Liver (tissue), 8 donors: ENCODE measurements at regions not wholly inside any gene's neighbourhood (a gene's known extent, or its start where the extent isn't known, plus 50 kb on each side); places are given as distances from the start of the nearest gene placed in this dataset.
A peak's percentile ranks its signal among the peaks of the same experiment; 100 is the strongest.

Experiments used
- DNase-seq: peaks from one replicate; pipeline ENCODE4 v3.0.0-alpha.2; 2017; ENCODE audit warnings: low spot score
- H3K27ac ChIP-seq, 2 donors: one replicate each; pipeline ENCODE4 v1.7.0; 2013; ENCODE audit warnings: inconsistent platforms in 2 of 2, low read length in 2 of 2, control low read depth in 1 of 2, low read depth in 1 of 2, mild to moderate bottlenecking in 1 of 2
- H3K27me3 ChIP-seq, 4 donors: one replicate each; pipeline versions ENCODE4 v1.6.1 to v1.7.0; 2013; ENCODE audit warnings: low read length in 3 of 4, inconsistent platforms in 1 of 4, mild to moderate bottlenecking in 1 of 4, moderate library complexity in 1 of 4; ENCODE audit not compliant: control insufficient read depth in 4 of 4, insufficient read depth in 4 of 4
- H3K36me3 ChIP-seq, 4 donors: one replicate each; pipeline versions ENCODE4 v1.6.1 to v1.7.0; 2013; ENCODE audit warnings: low read length in 3 of 4, mild to moderate bottlenecking in 3 of 4, low read depth in 1 of 4, moderate library complexity in 1 of 4; ENCODE audit not compliant: control insufficient read depth in 4 of 4, insufficient read depth in 3 of 4
- H3K4me1 ChIP-seq, 4 donors: one replicate each; pipeline versions ENCODE4 v1.6.1 to v1.7.0; 2013; ENCODE audit warnings: low read length in 3 of 4, mild to moderate bottlenecking in 3 of 4, moderate library complexity in 1 of 4; ENCODE audit not compliant: control insufficient read depth in 4 of 4, insufficient read depth in 4 of 4
- H3K4me3 ChIP-seq, 3 donors: one replicate each; pipeline versions ENCODE4 v1.6.1 to v1.7.0; 2013; ENCODE audit warnings: low read length in 3 of 3, control low read depth in 1 of 3, low read depth in 1 of 3, mild to moderate bottlenecking in 1 of 3
- H3K9ac ChIP-seq, 2 donors: one replicate each; pipeline ENCODE4 v1.7.0; 2013; ENCODE audit warnings: low read length in 2 of 2, mild to moderate bottlenecking in 2 of 2, moderate library complexity in 2 of 2, control low read depth in 1 of 2, low read depth in 1 of 2
- H3K9me3 ChIP-seq, 4 donors: one replicate each; pipeline versions ENCODE4 v1.6.1 to v1.7.0; 2013; ENCODE audit warnings: low read length in 3 of 4; ENCODE audit not compliant: control insufficient read depth in 4 of 4
- EGR1 ChIP-seq, 2 donors: IDR thresholded peaks; 2 replicates each; pipeline ENCODE4 v1.6.1; 2016 to 2018; ENCODE audit warnings: antibody characterized with exemption in 2 of 2, low read depth in 2 of 2
- FOXA1 ChIP-seq: IDR thresholded peaks from 2 replicates; pipeline ENCODE4 v1.6.1; 2016; ENCODE audit warnings: antibody characterized with exemption
- HNF4A ChIP-seq, 2 donors: conservative IDR thresholded peaks; 2 replicates each; pipeline ENCODE4 v1.6.1; 2016; ENCODE audit warnings: antibody characterized with exemption in 2 of 2, mild to moderate bottlenecking in 2 of 2
- HNF4G ChIP-seq: IDR thresholded peaks from 2 replicates; pipeline ENCODE4 v1.6.1; 2016; ENCODE audit warnings: antibody characterized with exemption
- JUND ChIP-seq, 2 donors: IDR thresholded peaks; 2 replicates each; pipeline ENCODE4 v1.6.1; 2016; ENCODE audit warnings: antibody characterized with exemption in 2 of 2
- NR2F2 ChIP-seq: IDR thresholded peaks from 2 replicates; pipeline ENCODE4 v1.6.1; 2016; ENCODE audit warnings: antibody characterized with exemption
- RAD21 ChIP-seq, 2 donors: IDR thresholded peaks; 2 replicates each; pipeline ENCODE4 v1.6.1; 2016; ENCODE audit warnings: antibody characterized with exemption in 2 of 2, mild to moderate bottlenecking in 2 of 2
- RXRA ChIP-seq, 2 donors: IDR thresholded peaks; 2 replicates each; pipeline ENCODE4 v1.6.1; 2017 to 2018; ENCODE audit warnings: antibody characterized with exemption in 2 of 2, mild to moderate bottlenecking in 1 of 2
- SP1 ChIP-seq: IDR thresholded peaks from 2 replicates; pipeline ENCODE4 v1.6.1; 2018; ENCODE audit warnings: antibody characterized with exemption, mild to moderate bottlenecking
- YY1 ChIP-seq: IDR thresholded peaks from 2 replicates; pipeline ENCODE4 v1.6.1; 2016; ENCODE audit warnings: antibody characterized with exemption, mild to moderate bottlenecking
- WGBS: extraction: QIAGEN DNeasy Blood & Tissue Kit; methylation state at CpG from one replicate; pipeline ENCODE4 v1.1.7; 2013; 5-methylcytosine and 5-hydroxymethylcytosine counted together
- TF ChIP-seq, protein P1 (sequence below): fragments of 150-350 bp; IDR thresholded peaks from 2 replicates; pipeline ENCODE4 v1.5.1; 2017; ENCODE audit warnings: improper control_type of control experiment, low read depth, low read length; ENCODE audit not compliant: missing input control
- TF ChIP-seq, protein P2 (sequence below): IDR thresholded peaks from 2 replicates; pipeline ENCODE4 v1.6.1; 2016; ENCODE audit warnings: antibody characterized with exemption, mild to moderate bottlenecking
- TF ChIP-seq, protein P3 (sequence below): IDR thresholded peaks from 2 replicates; pipeline ENCODE4 v1.6.1; 2016; ENCODE audit warnings: antibody characterized with exemption
- TF ChIP-seq, protein P4 (sequence below): IDR thresholded peaks from 2 replicates; pipeline ENCODE4 v1.6.1; 2016; ENCODE audit warnings: antibody characterized with exemption
- donor health status: healthy.
- donor health status: healthy.
- donor health status: healthy.
- donor health status: healthy.
- donor health status: healthy.

DNA sequence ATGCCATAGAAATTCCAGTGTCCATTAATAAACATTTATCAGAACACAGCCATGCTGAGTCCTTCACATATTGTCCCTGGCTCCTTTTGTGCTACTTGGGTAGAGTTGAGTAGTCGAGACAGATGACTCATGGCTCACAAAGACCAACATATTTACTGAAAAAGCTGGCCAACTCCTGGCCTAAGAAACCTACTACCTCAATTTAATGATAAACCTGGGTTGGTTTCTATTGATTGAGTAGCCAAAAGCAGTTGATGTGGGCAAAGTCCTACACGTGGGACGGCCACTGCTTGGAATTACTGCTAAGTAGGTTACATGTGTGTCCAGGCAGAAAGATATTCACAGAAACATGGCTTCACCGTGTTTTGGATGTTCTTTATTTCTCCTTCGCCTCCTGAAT lies 402.2 kb downstream of the NR2F2 start:
- H3K9ac ChIP-seq: no peak overlapping the region
- no peak for DNase-seq
- H3K4me3 ChIP-seq: no peak overlapping the region
- H3K9me3 ChIP-seq: no peaks in the 10 kb centered on the region
- peak; percentile 10 to 52 for TF ChIP-seq HNF4A (conservative IDR thresholded peaks at IDR 0.05)
- TF ChIP-seq, protein P1, sequence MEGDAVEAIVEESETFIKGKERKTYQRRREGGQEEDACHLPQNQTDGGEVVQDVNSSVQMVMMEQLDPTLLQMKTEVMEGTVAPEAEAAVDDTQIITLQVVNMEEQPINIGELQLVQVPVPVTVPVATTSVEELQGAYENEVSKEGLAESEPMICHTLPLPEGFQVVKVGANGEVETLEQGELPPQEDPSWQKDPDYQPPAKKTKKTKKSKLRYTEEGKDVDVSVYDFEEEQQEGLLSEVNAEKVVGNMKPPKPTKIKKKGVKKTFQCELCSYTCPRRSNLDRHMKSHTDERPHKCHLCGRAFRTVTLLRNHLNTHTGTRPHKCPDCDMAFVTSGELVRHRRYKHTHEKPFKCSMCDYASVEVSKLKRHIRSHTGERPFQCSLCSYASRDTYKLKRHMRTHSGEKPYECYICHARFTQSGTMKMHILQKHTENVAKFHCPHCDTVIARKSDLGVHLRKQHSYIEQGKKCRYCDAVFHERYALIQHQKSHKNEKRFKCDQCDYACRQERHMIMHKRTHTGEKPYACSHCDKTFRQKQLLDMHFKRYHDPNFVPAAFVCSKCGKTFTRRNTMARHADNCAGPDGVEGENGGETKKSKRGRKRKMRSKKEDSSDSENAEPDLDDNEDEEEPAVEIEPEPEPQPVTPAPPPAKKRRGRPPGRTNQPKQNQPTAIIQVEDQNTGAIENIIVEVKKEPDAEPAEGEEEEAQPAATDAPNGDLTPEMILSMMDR: no peak
- no peak overlapping the region for H3K27ac ChIP-seq
- H3K4me1 ChIP-seq: peaks cover 0 to 11% (median 7%) of the 10 kb centered on the region in 4 donors
- no peaks in the 10 kb centered on the region for H3K36me3 ChIP-seq
- H3K27me3 ChIP-seq: no peaks in the 10 kb centered on the region
- WGBS: 57% methylated on average over 5 of the region's 5 CpGs

DNA sequence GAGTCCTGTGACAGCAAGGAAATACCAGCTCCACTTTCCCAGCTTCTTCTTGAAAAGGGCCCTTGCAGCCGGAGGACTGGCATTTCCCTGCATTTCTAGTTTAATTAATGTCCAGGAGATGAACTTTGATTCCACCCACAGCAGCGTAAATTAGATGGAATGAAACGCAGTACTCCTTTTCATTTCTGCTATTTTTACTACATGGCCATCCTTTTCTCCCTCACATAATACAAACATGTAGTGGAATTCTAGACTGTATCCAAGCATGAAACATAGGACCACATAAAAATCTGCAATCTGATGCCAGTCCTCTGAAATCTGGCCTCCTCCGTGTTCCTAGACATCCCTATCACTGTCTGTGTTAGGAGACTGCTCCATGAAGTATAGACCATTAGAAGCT lies 403.2 kb downstream of the NR2F2 start:
- peaks cover 0 to 11% (median 7%) of the 10 kb centered on the region in 4 donors for H3K4me1 ChIP-seq
- no peak for DNase-seq
- H3K36me3 ChIP-seq: no peaks in the 10 kb centered on the region
- no peak overlapping the region for H3K27ac ChIP-seq
- H3K4me3 ChIP-seq: no peak overlapping the region
- TF ChIP-seq HNF4A (conservative IDR thresholded peaks at IDR 0.05) (peak in 1 of 2 donors; percentile 23), FOXA1 (no peak)
- H3K9me3 ChIP-seq: no peaks in the 10 kb centered on the region
- 50% methylated on average over 4 of the region's 4 CpGs for WGBS
- H3K27me3 ChIP-seq: no peaks in the 10 kb centered on the region
- H3K9ac ChIP-seq: no peak overlapping the region

DNA sequence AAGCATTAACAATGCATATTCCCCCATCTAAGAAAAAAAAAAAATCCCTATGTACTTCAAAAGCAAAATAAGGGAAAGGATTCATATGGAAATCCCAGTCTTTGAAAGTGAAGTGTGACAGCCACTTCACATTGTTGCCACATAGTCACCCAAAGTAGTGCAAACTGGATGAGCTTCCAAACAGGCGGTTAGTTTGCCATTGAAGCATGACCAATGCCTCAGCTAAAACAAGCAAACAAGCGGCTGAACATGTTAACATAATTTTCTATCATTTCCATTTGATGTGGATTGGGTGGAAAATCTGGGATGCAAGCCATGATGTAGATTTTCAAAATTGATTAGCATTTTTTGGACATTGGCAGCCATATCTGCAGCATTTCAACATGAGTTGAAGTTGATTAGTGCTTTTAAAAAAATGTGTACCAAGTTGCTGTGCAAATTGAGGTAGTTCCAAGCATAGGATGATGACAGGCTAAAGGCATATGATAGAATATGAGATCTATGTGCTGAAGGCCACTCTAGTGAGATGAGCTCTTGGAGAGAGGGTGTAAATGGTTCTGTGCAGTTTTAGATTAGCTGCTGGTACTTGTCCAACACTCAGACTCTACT lies 405.2 kb downstream of the NR2F2 start:
- H3K9me3 ChIP-seq: no peaks in the 10 kb centered on the region
- TF ChIP-seq, protein P2, sequence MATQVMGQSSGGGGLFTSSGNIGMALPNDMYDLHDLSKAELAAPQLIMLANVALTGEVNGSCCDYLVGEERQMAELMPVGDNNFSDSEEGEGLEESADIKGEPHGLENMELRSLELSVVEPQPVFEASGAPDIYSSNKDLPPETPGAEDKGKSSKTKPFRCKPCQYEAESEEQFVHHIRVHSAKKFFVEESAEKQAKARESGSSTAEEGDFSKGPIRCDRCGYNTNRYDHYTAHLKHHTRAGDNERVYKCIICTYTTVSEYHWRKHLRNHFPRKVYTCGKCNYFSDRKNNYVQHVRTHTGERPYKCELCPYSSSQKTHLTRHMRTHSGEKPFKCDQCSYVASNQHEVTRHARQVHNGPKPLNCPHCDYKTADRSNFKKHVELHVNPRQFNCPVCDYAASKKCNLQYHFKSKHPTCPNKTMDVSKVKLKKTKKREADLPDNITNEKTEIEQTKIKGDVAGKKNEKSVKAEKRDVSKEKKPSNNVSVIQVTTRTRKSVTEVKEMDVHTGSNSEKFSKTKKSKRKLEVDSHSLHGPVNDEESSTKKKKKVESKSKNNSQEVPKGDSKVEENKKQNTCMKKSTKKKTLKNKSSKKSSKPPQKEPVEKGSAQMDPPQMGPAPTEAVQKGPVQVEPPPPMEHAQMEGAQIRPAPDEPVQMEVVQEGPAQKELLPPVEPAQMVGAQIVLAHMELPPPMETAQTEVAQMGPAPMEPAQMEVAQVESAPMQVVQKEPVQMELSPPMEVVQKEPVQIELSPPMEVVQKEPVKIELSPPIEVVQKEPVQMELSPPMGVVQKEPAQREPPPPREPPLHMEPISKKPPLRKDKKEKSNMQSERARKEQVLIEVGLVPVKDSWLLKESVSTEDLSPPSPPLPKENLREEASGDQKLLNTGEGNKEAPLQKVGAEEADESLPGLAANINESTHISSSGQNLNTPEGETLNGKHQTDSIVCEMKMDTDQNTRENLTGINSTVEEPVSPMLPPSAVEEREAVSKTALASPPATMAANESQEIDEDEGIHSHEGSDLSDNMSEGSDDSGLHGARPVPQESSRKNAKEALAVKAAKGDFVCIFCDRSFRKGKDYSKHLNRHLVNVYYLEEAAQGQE: no peak
- TF ChIP-seq JUND (IDR thresholded peaks at IDR 0.05) (no peak), RXRA (IDR thresholded peaks at IDR 0.05) (no peak), NR2F2 (no peak), HNF4G (no peak), HNF4A (conservative IDR thresholded peaks at IDR 0.05) (no peak), RAD21 (IDR thresholded peaks at IDR 0.05) (no peak), EGR1 (IDR thresholded peaks at IDR 0.05; ENCODE audit: low read depth in 2 of 2) (no peak), YY1 (no peak), FOXA1 (no peak), SP1 (no peak)
- TF ChIP-seq, protein P1: no peak
- TF ChIP-seq, protein P3, sequence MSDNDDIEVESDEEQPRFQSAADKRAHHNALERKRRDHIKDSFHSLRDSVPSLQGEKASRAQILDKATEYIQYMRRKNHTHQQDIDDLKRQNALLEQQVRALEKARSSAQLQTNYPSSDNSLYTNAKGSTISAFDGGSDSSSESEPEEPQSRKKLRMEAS: no peak
- TF ChIP-seq, protein P4, sequence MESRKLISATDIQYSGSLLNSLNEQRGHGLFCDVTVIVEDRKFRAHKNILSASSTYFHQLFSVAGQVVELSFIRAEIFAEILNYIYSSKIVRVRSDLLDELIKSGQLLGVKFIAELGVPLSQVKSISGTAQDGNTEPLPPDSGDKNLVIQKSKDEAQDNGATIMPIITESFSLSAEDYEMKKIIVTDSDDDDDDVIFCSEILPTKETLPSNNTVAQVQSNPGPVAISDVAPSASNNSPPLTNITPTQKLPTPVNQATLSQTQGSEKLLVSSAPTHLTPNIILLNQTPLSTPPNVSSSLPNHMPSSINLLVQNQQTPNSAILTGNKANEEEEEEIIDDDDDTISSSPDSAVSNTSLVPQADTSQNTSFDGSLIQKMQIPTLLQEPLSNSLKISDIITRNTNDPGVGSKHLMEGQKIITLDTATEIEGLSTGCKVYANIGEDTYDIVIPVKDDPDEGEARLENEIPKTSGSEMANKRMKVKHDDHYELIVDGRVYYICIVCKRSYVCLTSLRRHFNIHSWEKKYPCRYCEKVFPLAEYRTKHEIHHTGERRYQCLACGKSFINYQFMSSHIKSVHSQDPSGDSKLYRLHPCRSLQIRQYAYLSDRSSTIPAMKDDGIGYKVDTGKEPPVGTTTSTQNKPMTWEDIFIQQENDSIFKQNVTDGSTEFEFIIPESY: no peak
- DNase-seq: no peak
- H3K27ac ChIP-seq: no peak overlapping the region
- H3K36me3 ChIP-seq: no peaks in the 10 kb centered on the region
- H3K4me3 ChIP-seq: no peak overlapping the region
- H3K27me3 ChIP-seq: no peaks in the 10 kb centered on the region
- no peak overlapping the region for H3K9ac ChIP-seq
- 91% methylated on average over 2 of the region's 2 CpGs for WGBS
- H3K4me1 ChIP-seq: peaks cover 0 to 11% (median 7%) of the 10 kb centered on the region in 4 donors
